CD4-positive, alpha-beta T cell (primary cell): ENCODE measurements at regions not wholly inside any gene's neighbourhood (a gene's known extent, or its start where the extent isn't known, plus 50 kb on each side); places are given as distances from the start of the nearest gene placed in this dataset.

ENCODE experiments used
- ATAC-seq: fragments of 200-7000 bp; cut with Tn5 transposase; one replicate; pipeline ENCODE4 v1.10.0; 2022; ENCODE audit warnings: mild to moderate bottlenecking; ENCODE audit not compliant: poor library complexity
- CTCF ChIA-PET: fragments of 350-600 bp; sonication (Branson Sonifier 250); formaldehyde crosslinking; loops from one replicate; lab custom pipeline; 2021; ENCODE audit warnings: antibody characterized with exemption, inconsistent platforms; lab: Charles Lee
- POLR2A ChIA-PET: fragments of 350-600 bp; sonication (Branson Sonifier 250); formaldehyde crosslinking; loops from one replicate; lab custom pipeline; 2021; ENCODE audit warnings: antibody characterized with exemption, inconsistent platforms; lab: Charles Lee
- DNase-seq, 14 experiments: peaks; one replicate each; pipeline ENCODE4 v3.0.0-alpha.2; 2013 to 2020; ENCODE audit warnings: mixed read lengths in 2 of 14
- H3K27ac ChIP-seq, 2 donors: one replicate each; pipeline versions ENCODE4 v1.5.1 to v1.7.0; 2013; ENCODE audit warnings: low read length in 2 of 2, low read depth in 1 of 2, mild to moderate bottlenecking in 1 of 2
- H3K27me3 ChIP-seq, 2 experiments: 1 replicate in 1 of 2; 2 replicates in 1 of 2; pipeline versions ENCODE4 v1.6.1 to v1.7.0; 2013; ENCODE audit warnings: low read length in 2 of 2, control low read depth in 1 of 2, mild to moderate bottlenecking in 1 of 2, moderate library complexity in 1 of 2; ENCODE audit not compliant: insufficient read depth in 2 of 2, control insufficient read depth in 1 of 2
- H3K36me3 ChIP-seq: one replicate; pipeline ENCODE4 v1.6.1; 2013; ENCODE audit warnings: low read length, control low read depth; ENCODE audit not compliant: insufficient read depth
- H3K4me1 ChIP-seq: one replicate; pipeline ENCODE4 v1.6.1; 2013; ENCODE audit warnings: low read length, control low read depth; ENCODE audit not compliant: insufficient read depth
- H3K4me3 ChIP-seq: one replicate; pipeline ENCODE4 v1.5.1; 2013; ENCODE audit warnings: mild to moderate bottlenecking, low read length, moderate library complexity
- H3K9me3 ChIP-seq, 2 experiments: 1 replicate in 1 of 2; 2 replicates in 1 of 2; pipeline versions ENCODE4 v1.6.1 to v1.7.0; 2013; ENCODE audit warnings: low read length in 2 of 2, mild to moderate bottlenecking in 2 of 2, control low read depth in 1 of 2, moderate library complexity in 1 of 2; ENCODE audit not compliant: control insufficient read depth in 1 of 2, insufficient read depth in 1 of 2
- H3K27ac Mint-ChIP-seq: one replicate; pipeline ENCODE4 v1.8.0; 2020; ENCODE audit warnings: mixed read lengths
- H3K27me3 Mint-ChIP-seq: one replicate; pipeline ENCODE4 v1.8.0; 2021; ENCODE audit warnings: mixed read lengths
- H3K36me3 Mint-ChIP-seq: one replicate; pipeline ENCODE4 v1.8.0; 2021; ENCODE audit warnings: low read depth, mixed read lengths
- H3K4me1 Mint-ChIP-seq: one replicate; pipeline ENCODE4 v1.8.0; 2021; ENCODE audit warnings: low read depth, mixed read lengths
- H3K4me3 Mint-ChIP-seq: one replicate; pipeline ENCODE4 v1.8.0; 2020; ENCODE audit warnings: mild to moderate bottlenecking, mixed read lengths
- H3K9me3 Mint-ChIP-seq: one replicate; pipeline ENCODE4 v1.8.0; 2020; ENCODE audit warnings: mixed read lengths
- CTCF ChIP-seq: fragments of 200-600 bp; IDR thresholded peaks from one replicate; pipeline ENCODE4 v1.8.0; 2022; ENCODE audit warnings: antibody characterized with exemption, mild to moderate bottlenecking
- intact Hi-C, 2 experiments: fragments of 100-400 bp; cut with DNase I in 1 of 2; cut with micrococcal nuclease in 1 of 2; formaldehyde crosslinking; loops; one replicate each; pipeline versions ENCODE4 v1.15.1 to v1.9.0; 2023 to 2025; cut with DNase I, micrococcal nuclease

DNA sequence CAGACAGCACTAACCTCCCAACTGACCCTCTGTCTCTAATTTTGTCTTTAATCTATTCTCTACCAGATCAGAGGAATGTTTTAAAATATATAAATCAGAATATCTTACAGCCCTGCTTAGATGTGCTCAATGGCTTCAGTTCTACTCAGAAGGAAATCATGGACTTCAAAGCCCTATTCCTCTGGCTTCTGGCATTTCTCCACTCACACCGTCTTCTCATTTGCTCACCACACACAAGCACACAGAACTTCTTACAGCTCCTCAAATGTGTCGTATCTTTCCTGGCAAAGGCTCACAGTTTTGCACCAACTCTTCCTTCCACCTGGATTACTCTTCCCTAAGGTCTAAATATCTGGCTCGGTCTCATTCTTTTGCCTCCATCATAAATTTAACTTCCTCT, 71.6 kb upstream of the NUDT7 start:
- Histone ChIP-seq H3K4me3 (no peak overlapping the region), H3K4me1 (no peaks in the 10 kb centered on the region), H3K9me3 (no peaks in the 10 kb centered on the region), H3K27me3 (peaks cover 0 to 2% of the 10 kb centered on the region in 2 experiments), H3K27ac (no peak overlapping the region), H3K36me3 (no peaks in the 10 kb centered on the region)
- H3K4me3 Mint-ChIP-seq, result no peak overlapping the region
- CTCF ChIA-PET, result no interaction called here
- intact Hi-C loops, result no loop called here
- H3K27me3 Mint-ChIP-seq, result peaks cover 29% of the 10 kb centered on the region
- H3K9me3 Mint-ChIP-seq, result no peaks in the 10 kb centered on the region
- ATAC-seq (no peak), DNase-seq (no peak)
- H3K27ac Mint-ChIP-seq, result no peak overlapping the region
- no peak for TF ChIP-seq CTCF
- H3K36me3 Mint-ChIP-seq, result no peaks in the 10 kb centered on the region
- POLR2A ChIA-PET, result no interaction called here
- H3K4me1 Mint-ChIP-seq, result no peaks in the 10 kb centered on the region

- H3K27me3 ChIP-seq, result peaks cover 0 to 2% of the 10 kb centered on the region in 2 experiments
- Mint-ChIP-seq H3K4me3 (no peak overlapping the region), H3K36me3 (no peaks in the 10 kb centered on the region), H3K27me3 (peaks cover 44% of the 10 kb centered on the region), H3K27ac (no peak overlapping the region), H3K9me3 (no peaks in the 10 kb centered on the region), H3K4me1 (no peaks in the 10 kb centered on the region)
- H3K9me3 ChIP-seq, result no peaks in the 10 kb centered on the region
- H3K4me3 ChIP-seq, result no peak overlapping the region
- TF ChIP-seq CTCF, result no peak
- intact Hi-C loops, result no loop called here
- ChIA-PET CTCF (no interaction called here), POLR2A (no interaction called here)
- no peaks in the 10 kb centered on the region for H3K4me1 ChIP-seq
- DNase-seq (no peak), ATAC-seq (no peak)
- H3K36me3 ChIP-seq, result no peaks in the 10 kb centered on the region
- no peak overlapping the region for H3K27ac ChIP-seq
Measured at GRCh38 chr16:77652399-77652798, 69.9 kb upstream of the NUDT7 start.

GRCh38 chr16:77657016-77657415, 65.3 kb upstream of the NUDT7 start:
- peaks cover 0 to 2% of the 10 kb centered on the region in 2 experiments for H3K27me3 ChIP-seq
- H3K27ac ChIP-seq, result no peak overlapping the region
- H3K9me3 ChIP-seq, result no peaks in the 10 kb centered on the region
- ChIA-PET CTCF (no interaction called here), POLR2A (no interaction called here)
- H3K27me3 Mint-ChIP-seq, result peaks cover 74% of the 10 kb centered on the region
- intact Hi-C loops, result no loop called here
- no peaks in the 10 kb centered on the region for H3K36me3 ChIP-seq
- H3K4me1 ChIP-seq, result no peaks in the 10 kb centered on the region
- no peak overlapping the region for H3K27ac Mint-ChIP-seq
- no peaks in the 10 kb centered on the region for H3K9me3 Mint-ChIP-seq
- no peaks in the 10 kb centered on the region for H3K4me1 Mint-ChIP-seq
- no peak overlapping the region for H3K4me3 ChIP-seq
- DNase-seq (no peak), ATAC-seq (no peak)
- no peak overlapping the region for H3K4me3 Mint-ChIP-seq
- no peaks in the 10 kb centered on the region for H3K36me3 Mint-ChIP-seq
- no peak for TF ChIP-seq CTCF
